ENCODE measurements at regions not wholly inside any gene's neighbourhood (a gene's known extent, or its start where the extent isn't known, plus 50 kb on each side); places are given as distances from the start of the nearest gene placed in this dataset.
"Not testable (repeated sequence)": the region's sequence is repeated elsewhere in the genome, so short reads cannot be mapped to it uniquely, and the experiment has no call there.

DNA sequence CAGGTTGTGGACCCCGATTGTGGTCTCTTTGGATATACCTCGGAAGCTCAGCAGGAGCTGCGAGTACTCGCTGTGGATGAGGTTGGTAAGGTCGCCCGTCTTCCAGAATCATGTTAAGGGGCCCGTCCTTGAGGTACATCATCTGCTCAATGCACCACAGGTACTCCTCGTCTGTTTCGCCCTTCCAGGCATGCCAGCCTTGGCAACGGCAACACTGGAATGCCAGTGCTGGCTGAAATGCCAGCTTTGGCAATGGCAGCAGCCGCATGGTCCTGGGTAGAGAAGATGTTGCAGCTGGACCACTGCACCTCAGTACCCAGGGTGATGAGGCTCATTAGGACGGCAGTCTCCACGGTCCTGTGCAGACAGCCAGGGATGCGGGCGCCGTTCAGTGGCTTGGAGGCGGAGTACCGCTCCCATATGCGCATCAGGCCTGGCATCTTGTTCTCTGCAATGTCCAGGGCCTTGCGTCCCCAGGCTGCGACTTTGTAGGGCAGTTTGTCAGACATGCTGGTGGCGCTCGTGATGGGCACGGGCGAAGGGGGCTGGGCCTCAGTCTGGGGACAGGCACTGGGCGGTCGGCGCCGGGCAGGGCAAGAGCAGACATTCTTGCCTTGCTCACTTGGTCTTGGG is 122.2 kb upstream of the NXPH2 start:
- FAIRE-seq = no peak

DNA sequence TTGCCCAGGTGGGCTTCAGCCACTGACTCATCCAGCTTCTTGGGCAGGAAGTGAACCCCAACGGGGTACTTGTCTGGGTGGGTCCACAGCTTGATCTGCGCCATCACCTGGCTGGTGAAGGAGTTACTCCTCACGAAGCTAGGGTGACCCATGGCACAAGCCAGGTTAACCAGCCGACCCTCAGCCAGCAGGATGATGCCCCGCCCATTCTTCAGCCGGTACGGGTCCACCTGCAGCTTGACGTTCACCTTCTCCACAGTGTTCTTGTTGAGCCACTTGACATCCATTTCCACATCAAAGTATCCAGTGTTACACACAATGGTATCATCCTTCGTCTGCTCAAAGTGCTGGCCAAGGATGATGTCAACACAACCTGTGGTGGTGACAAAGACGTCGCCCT is 121.3 kb upstream of the NXPH2 start:
- no peak for FAIRE-seq

DNA sequence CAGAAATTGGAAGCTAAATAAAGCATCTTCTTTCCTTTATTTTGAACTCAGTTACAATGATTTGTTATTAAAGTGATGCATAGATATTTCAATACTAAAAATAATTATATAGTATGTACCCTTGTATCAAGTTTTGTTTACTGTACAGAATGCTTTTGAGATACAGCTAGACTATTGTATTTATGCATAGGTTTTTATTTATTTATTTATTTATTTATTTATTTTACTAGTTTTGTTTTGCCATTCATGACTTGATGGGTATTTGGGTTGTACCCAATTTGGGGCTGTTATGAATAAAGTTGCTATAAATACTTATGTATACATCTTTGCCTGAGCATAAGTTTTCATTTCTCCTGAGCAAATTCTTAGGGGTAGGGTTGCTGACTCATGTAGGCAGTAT is 118.7 kb upstream of the NXPH2 start:
- FAIRE-seq = no peak

DNA sequence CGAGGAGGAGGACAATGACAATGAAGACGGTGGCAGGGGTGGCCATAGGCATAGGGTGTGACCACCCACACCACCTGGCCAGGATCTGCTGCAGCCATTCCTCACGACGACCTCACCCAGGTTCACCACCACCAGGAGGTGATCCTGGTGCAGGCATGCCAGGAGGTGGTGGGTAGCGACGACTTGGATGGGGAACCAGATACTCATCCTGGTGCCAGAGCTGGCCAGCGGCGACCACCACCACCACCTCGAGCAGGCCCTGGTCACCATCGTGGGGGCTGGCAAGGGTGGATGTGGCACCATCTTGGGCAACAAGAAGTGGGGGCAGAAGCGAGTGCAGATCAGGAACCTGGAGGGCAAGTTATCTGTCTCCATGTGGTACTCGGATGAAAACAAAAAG is 117.1 kb upstream of the NXPH2 start:
- FAIRE-seq = no peak

DNA sequence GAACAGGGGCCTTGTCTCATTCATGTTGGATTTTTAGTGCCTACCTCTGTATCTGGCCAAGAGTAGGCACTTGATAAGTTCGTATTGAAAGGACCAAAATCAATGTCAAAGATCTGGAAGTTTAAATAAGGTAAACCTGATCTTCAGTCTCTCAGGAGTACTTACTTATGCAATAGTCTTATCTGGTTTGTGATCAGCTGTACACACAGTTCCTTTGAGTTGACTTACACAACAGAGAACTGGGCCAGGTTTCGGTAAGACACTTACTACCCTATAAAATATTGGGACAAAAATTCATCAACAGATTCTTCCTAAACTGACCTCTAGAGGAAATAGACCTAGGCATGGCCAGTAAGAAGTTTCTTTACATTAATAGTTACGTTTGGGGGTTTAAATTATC is 113.6 kb upstream of the NXPH2 start:
- FAIRE-seq = no peak

DNA sequence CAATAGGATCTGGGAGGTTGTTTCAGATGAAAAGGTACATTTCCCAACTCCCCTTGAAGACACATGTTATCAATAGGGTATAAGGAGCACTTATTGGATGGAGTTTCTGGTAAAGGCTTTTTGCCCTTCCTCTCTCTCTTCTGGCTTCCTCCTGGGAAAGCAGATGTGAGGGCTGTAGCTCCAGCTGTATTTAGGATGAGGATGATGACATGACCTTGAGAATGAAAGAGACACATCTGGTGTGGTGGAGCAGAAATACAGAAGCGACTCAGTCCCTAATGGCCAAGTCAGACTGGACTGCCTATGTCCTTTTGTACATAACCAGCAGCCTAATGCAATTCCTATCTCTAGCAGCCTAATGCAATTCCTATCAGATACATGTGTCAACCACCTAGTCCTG is 100.9 kb upstream of the NXPH2 start:
- no peak for FAIRE-seq

DNA sequence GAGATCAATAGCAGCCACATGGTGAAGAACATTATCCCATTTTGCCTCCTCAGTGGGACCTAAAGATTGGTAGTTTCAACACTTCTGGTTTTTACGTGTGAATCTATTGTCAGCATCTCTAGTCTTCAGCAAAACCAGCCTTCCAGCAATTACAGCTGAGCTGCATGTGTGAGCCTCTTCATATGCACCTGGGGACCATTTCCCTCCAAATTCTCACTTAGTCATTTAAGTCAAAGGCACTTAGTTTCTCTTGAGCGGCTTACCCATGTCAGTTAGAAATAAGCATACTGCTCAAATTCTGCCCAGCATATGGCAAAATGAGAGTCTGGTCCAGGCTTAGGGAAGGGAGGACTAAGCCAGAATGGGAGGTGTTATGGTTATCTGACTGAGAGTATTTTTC is 99.7 kb upstream of the NXPH2 start:
- FAIRE-seq = no peak

DNA sequence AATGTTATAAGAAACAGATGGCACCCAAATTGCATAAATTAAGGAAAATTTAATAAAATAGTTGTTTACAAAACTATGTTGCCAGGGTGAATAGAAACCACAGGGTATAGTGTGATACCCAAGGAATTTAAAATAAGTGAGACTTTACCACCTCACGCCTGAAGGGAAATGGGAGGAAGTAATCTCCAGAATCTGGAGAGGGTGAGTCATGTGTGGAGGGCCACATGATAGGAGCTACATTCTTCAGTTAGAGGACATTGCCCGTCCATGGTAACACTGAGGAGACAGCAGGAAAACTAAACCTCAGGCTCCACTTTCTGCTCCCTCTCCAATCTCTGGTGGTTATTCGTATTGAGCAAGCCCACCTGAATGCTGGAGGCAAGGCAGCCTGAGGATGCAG is 97.2 kb upstream of the NXPH2 start:
- FAIRE-seq = no peak

DNA sequence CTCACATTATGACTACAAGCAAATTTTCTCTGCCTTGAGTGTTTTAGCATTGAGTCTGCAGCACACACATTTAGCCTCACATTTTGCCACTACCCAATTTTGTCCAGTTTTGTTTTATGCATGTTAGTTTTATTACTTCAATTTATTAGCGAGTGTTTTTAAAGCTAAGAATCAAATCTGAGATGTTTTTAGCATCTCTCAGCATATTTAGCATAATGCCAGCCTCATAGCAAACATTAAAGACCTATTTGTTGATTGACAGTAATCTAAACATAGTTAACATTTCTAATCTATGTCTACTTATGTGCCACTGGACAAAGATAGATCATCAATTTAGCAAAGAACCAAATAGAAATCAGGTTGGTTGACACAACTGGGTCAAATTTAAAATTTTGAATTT is 94.1 kb upstream of the NXPH2 start:
- no peak for FAIRE-seq

DNA sequence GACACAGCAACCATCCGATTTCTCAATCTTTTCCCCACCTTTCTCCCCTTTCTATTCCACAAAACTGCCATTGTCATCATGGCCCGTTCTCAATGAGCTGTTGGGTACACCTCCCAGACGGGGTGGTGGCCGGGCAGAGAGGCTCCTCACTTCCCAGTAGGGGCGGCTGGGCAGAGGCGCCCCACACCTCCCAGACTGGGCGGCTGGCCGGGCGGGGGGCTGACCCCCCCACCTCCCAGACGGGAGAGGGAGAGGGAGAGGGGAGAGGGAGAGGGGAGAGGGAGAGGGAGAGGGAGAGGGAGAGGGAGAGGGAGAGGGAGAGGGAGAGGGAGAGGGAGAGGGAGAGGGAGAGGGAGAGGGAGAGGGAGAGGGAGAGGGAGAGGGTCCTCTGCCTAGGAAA is 91.9 kb upstream of the NXPH2 start:
- FAIRE-seq = not testable (repeated sequence)

DNA sequence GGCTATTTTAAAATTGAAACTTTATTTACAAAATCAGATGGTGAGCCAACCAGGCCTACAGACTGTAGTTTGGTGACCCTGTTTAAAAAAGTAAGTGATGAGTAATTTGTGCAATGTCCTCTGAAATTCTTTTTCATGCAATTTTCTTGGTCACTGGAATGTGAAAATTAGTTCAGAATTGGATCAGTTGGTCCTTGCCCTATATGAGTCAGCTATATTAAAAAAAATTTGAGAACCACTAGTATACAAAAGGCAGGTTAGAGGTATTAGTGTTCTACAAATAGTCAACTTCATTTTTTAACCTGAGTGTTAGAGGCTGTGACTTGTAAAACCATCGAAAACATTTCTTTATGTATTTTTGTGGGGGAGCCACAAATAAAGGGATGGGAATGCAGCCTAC is 91.1 kb upstream of the NXPH2 start:
- no peak for FAIRE-seq

DNA sequence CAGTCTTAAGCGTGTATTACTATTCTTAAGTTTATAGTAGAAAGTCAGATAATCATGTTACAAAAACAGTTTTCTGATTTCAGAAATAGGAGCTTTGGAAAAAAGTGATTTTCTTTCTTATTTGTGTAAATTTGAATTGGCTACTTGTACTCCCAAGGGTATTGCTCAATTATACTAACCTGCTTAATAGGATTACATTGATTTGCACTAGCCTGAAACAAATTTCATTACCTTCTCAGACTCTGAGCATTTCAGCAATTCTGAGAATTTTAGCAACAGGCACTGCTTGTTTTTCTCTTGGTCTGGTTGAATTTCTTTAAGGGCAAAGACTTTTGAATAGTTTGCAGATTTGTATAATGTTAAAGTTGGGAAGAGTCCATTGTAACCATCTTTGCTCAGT is 87.2 kb upstream of the NXPH2 start:
- no peak for FAIRE-seq

DNA sequence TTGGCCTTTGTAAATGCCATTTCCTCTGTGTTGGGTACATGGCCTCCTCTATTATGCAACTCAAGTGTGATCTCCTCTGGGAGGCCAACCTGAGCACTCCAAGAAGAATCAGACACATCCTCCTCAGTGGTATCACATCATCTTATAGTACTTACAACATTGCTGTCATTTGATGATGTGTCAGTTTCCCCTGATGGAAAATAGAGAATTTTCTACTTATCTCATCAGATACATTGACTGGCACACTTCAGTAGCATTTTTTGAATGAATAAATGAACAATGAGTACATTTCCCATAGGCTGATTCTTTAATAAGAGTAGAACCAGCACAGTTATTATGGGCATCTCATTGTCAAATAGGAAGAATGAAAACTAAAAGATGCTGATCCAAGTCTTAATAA is 86.6 kb upstream of the NXPH2 start:
- FAIRE-seq = no peak

DNA sequence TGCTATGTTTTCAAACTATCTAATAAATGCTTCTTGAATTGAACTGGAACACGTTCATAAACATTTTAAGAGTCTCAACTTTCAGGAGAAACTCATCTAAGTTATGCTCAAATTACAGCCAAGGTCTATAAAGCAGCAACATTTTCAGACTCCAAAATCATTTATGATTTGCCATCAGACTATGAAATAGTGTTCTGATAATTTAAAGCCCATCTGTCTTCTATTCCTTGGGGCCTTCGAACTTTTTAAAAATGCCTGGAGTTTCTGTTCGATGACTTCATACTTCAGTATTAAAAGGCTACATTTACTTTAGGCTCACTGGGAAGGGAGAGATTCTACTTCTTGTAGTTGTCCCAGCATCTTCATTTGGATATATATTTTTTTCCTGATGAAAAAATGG is 73.6 kb upstream of the NXPH2 start:
- no peak for FAIRE-seq

DNA sequence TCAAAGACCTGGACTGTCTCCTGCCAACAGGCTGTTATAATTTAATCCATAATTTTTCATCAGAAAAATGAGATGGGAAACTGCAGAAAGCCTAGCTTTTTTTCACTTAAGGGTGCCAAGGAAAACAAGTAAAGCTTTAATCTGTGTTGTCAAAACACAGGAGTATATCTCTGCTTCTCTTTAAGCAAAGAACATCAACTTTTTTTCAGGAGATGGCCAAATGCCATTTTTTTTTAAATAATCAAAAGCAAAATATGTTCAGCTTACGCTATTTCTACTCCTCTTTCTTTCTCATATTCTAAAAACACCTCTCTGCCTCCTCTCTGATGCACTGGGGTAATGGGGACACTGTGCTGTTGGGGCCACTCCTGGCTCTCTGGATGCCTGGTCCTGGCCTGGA is 73.1 kb upstream of the NXPH2 start:
- FAIRE-seq = no peak

DNA sequence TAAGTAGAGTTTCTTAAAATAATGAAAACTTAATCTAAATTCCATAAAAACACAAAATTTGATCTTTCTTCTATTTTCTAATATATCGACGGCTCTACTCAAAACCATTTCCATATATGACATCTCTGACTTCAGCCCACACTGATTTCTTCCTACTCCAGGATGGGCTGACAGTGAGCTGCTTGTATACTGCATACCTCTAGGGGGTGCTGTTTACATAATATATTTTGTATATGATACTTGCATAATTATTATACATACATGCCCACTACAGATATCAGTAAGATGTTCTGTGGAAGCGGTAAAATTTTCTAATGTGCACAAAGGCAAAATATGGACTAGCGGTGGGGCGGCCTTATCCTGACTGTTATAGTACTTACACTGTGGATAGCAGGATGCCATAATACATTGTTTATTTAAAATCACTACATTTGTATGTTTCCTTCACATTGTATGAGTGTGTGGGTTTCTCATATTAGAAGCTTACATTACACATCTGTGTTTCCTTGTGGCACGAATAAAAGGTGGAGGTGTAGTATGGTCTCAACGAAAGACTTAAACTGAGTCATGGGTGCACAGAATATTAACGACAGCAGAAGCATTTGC is 66.1 kb upstream of the NXPH2 start:
- FAIRE-seq = peak; percentile 86

DNA sequence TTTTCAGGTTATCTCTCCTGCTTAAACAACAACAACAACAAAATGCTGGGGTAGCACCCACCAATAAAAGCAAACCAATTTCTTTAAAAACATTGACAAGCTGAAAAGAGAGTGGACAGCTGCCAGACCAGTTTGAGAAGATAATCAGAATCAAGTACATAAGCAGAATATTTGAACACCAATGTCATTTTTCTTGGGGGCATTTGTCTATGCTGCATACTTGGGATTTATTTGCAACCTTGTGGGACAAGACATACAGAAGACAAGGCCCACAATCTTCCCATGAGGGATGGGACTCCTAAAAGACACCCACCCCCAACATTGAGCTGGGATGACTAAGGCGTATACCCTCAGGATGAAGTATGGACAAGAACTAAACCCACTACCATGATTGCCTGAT is 62.2 kb upstream of the NXPH2 start:
- FAIRE-seq = no peak

DNA sequence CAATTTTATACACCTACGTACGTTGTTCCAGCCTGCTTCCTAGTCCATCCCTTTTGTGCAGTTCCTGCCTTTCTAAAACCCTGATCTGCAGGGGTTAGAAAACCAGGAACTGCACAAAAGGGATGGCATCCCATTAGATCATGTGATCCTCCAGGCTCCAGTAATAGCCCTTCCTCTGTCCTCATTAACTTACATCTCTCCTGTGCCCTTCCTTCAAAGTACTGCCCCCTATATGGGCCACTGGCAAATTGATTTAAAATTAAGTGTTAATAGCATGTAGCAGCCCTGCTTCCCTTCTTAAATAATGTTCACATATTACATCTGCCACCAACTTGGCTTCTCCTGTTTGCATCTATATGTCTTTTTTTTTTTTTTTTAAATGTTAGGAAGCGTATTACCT is 61.3 kb upstream of the NXPH2 start:
- FAIRE-seq = no peak

DNA sequence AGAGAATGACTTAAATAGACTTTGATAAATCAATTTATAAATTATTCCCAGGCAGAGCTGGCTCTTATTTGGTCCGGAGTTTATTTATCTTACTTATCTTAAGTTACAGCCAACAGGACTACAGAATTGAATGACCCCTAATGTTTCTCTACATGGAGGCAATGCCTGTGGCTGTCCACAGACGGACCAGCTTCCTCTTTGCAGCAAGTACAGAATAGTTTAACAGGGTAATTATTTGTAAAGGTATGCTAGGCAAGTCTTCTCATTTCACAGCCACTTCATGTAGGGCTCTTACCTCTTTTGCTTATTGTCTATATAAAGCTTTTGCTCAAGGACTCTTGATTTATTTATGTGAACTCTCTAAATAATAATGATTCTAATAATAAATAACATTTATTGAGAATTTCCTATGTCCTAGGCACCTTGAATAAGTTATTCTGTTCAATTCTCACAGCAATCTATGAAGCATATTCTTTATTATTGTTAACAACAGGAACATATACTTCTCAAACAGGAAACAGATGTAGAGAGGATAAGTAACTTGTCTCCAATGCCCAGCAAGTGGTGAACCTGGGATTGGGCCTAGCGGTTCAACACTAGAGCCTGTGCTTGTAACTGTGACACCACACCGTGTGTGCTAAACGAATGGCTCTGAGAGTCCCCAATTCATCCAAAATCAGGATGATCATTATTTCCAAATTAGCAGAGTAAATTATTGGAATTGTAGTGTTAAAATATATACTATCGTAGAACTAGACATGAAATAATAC is 58.8 kb upstream of the NXPH2 start:
- FAIRE-seq = no peak

DNA sequence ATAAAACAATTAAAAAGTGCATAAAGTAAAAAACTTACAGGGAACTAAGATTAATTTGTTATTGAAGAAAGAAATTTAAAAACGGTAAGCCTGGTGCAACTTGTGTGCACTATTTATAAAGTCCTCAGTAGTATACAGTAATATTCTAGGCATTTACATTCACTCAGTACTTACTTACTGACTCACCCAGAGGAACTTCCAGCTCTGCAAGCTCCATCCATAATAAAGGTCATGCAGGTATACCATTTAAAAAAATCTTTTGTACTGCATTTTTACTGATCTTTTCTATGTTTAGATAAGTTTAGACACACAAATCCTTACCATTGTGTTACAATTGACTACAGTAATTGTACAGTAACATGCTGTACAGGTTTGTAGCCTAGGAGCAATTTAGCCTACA is 51.5 kb upstream of the NXPH2 start:
- no peak for FAIRE-seq

DNA sequence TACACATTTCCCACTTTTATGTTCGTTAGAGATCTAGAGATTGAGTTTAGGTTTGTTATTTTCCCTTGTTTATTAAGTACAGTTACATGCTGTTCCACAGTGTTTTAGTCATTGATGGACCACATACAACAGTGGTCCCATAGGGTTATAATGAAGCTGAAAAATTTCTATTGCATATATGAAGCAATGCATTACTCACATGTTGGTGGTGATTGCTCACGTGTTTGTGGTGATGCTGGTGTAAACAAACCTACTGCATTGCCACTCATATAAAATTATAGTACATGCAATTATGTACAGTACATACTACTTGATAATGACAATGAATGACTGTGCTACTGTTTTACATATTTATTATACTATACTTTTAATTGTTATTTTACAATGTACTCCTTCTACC is 51.0 kb upstream of the NXPH2 start:
- no peak for FAIRE-seq

DNA sequence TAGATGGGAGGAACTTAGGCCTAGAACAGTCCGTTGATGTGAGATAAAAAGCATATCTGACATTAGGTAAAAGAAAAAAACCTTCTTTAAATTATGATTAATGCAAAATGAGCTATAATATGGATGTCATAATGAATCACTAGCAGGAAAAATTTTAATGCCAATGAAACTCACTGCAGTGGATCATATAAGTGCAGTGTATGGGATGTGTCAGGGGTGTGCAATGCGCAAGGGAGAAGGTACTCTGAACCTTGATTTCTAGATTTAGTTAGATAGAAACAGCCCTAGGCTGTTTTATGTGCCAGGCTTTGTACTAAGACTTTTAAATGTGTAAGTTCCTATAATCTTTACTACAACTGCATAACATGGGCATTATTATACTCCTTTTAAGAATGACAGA is 50.4 kb upstream of the NXPH2 start:
- FAIRE-seq = no peak
